ENCODE measurements at regions not wholly inside any gene's neighbourhood (a gene's known extent, or its start where the extent isn't known, plus 50 kb on each side); places are given as distances from the start of the nearest gene placed in this dataset.
"Not testable (repeated sequence)": the region's sequence is repeated elsewhere in the genome, so short reads cannot be mapped to it uniquely, and the experiment has no call there.

DNA sequence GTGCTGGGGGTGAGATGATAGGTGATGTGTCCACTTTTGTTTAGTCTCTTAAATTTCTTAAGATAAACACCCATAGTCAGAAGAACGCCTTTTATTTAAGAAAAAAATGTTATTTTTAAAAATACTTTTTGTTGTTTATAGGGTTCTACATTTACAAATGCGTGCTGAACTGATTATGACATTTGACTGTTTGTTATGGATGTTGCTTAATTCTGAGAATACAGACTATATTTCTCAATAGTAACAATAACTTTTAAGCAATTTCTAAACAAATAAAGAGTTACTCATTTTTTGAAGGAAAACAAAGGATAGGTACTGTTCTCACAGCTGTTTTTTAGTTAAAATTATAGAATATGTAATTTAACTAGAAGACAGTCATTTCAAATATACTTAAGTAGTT lies 249.9 kb upstream of the GBE1 start:
- Mint-ChIP-seq H3K9me3 (peaks cover 8% of the 10 kb centered on the region), H3K27ac (no peak overlapping the region), H3K4me1 (no peaks in the 10 kb centered on the region)

GRCh38 chr3:82005266-82005665 lies 243.8 kb upstream of the GBE1 start:
- DNase-seq = no peak
- Mint-ChIP-seq H3K4me1 (no peaks in the 10 kb centered on the region), H3K27me3 (no peaks in the 10 kb centered on the region), H3K36me3 (ENCODE audit: low read depth) (no peaks in the 10 kb centered on the region), H3K27ac (no peak overlapping the region), H3K9me3 (peaks cover 8% of the 10 kb centered on the region), H3K4me3 (no peak overlapping the region)
- ATAC-seq = no peak

More for the DNA sequence above, 249.9 kb upstream of the GBE1 start:
- DNase-seq (no peak), ATAC-seq (no peak)
- Mint-ChIP-seq H3K4me3 (no peak overlapping the region), H3K36me3 (ENCODE audit: low read depth) (no peaks in the 10 kb centered on the region), H3K27me3 (no peaks in the 10 kb centered on the region)

GRCh38 chr3:82004266-82004665 lies 242.8 kb upstream of the GBE1 start:
- no peak for ATAC-seq
- Mint-ChIP-seq H3K27me3 (no peaks in the 10 kb centered on the region), H3K4me1 (no peaks in the 10 kb centered on the region), H3K9me3 (peaks cover 8% of the 10 kb centered on the region), H3K4me3 (no peak overlapping the region), H3K27ac (no peak overlapping the region), H3K36me3 (ENCODE audit: low read depth) (no peaks in the 10 kb centered on the region)
- DNase-seq = no peak

- Mint-ChIP-seq H3K4me1 (no peaks in the 10 kb centered on the region), H3K36me3 (ENCODE audit: low read depth) (no peaks in the 10 kb centered on the region), H3K27ac (no peak overlapping the region), H3K27me3 (no peaks in the 10 kb centered on the region), H3K4me3 (no peak overlapping the region), H3K9me3 (peaks cover 8% of the 10 kb centered on the region)
- DNase-seq = no peak
- ATAC-seq = no peak
Measured at GRCh38 chr3:82002986-82003642, 241.7 kb upstream of the GBE1 start.

GRCh38 chr3:82002491-82002890 lies 241.0 kb upstream of the GBE1 start:
- Mint-ChIP-seq H3K27me3 (no peaks in the 10 kb centered on the region), H3K4me3 (no peak overlapping the region), H3K9me3 (peaks cover 5% of the 10 kb centered on the region), H3K4me1 (no peaks in the 10 kb centered on the region), H3K36me3 (ENCODE audit: low read depth) (no peaks in the 10 kb centered on the region), H3K27ac (no peak overlapping the region)
- ATAC-seq = no peak
- no peak for DNase-seq

GRCh38 chr3:82001276-82001923 lies 240.0 kb upstream of the GBE1 start:
- Mint-ChIP-seq H3K27me3 (no peaks in the 10 kb centered on the region), H3K36me3 (ENCODE audit: low read depth) (no peaks in the 10 kb centered on the region), H3K4me3 (no peak overlapping the region), H3K9me3 (no peaks in the 10 kb centered on the region), H3K27ac (no peak overlapping the region), H3K4me1 (no peaks in the 10 kb centered on the region)
- ATAC-seq (no peak), DNase-seq (no peak)

DNA sequence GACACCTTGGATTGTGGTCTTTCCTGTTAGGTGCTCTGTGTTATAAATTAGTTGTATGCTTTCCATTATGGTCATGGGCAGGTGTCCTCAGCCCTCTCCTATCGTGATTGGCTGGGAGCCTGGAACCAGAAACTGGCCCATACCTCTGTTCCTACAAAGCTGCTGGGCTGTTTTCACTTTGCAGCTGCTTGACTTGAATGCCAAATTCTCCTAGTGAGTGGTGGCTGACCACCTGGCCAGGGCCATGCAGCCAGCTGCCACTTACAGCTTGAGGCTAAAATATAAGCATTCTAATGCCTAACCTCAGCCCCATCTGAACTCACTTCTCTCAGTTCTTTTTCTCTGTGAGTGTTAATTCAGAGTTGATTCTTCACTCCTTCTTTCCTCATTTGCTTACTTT lies 239.3 kb upstream of the GBE1 start:
- no peaks in the 10 kb centered on the region for H3K27me3 Mint-ChIP-seq
- no peak overlapping the region for H3K4me3 Mint-ChIP-seq
- H3K9me3 Mint-ChIP-seq = no peaks in the 10 kb centered on the region
- H3K4me1 Mint-ChIP-seq = no peaks in the 10 kb centered on the region
- no peaks in the 10 kb centered on the region for H3K36me3 Mint-ChIP-seq (ENCODE audit: low read depth)
- DNase-seq (no peak), ATAC-seq (no peak)
- H3K27ac Mint-ChIP-seq = no peak overlapping the region

DNA sequence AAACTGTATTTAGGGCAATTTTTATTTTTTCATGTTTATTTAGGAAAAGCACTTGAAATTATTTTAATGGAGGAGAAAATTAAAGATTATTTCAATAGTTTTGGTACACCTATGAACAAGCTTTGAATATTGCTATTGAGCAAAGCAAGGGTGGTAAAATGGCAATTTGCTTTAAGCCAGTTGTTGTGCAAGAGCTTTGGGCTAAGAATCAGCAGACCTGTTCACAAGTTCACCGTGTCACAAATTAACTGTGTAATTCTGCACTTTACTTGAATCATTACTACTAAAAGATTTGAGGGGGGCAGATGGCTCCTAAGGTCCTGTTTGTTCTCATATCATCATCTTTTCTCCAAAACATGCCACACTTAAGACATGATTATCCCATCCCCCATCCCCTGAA lies 238.9 kb upstream of the GBE1 start:
- Mint-ChIP-seq H3K9me3 (no peaks in the 10 kb centered on the region), H3K27ac (no peak overlapping the region), H3K36me3 (ENCODE audit: low read depth) (no peaks in the 10 kb centered on the region), H3K4me3 (no peak overlapping the region), H3K27me3 (no peaks in the 10 kb centered on the region), H3K4me1 (no peaks in the 10 kb centered on the region)
- no peak for DNase-seq
- ATAC-seq = no peak

DNA sequence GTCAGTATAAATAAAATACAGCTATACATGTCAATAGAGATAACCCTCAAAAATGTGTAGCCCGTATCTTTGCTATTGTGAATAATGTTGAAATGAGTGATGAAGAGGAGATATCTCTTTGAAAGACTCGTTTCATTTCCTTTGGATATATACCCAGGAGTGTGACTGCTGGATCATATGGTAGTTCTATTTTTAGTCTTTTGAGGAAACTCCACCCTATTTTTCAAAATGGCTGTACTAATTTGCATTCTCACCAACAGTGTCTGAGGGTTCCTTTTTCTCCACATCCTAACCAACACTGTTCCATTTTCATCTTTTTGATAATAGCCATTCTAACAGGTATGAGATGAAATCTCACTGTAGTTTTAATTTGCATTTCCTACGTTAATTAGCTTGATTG lies 237.5 kb upstream of the GBE1 start:
- DNase-seq (no peak), ATAC-seq (no peak)
- Mint-ChIP-seq H3K4me3 (no peak overlapping the region), H3K4me1 (no peaks in the 10 kb centered on the region), H3K27ac (no peak overlapping the region), H3K36me3 (ENCODE audit: low read depth) (no peaks in the 10 kb centered on the region), H3K9me3 (no peaks in the 10 kb centered on the region), H3K27me3 (no peaks in the 10 kb centered on the region)

GRCh38 chr3:81998139-81998755 lies 236.8 kb upstream of the GBE1 start:
- no peak for ATAC-seq
- Mint-ChIP-seq H3K27me3 (no peaks in the 10 kb centered on the region), H3K27ac (no peak overlapping the region), H3K4me3 (no peak overlapping the region), H3K9me3 (no peaks in the 10 kb centered on the region), H3K4me1 (no peaks in the 10 kb centered on the region), H3K36me3 (ENCODE audit: low read depth) (no peaks in the 10 kb centered on the region)
- no peak for DNase-seq

GRCh38 chr3:81997390-81997789 lies 235.9 kb upstream of the GBE1 start:
- H3K36me3 Mint-ChIP-seq (ENCODE audit: low read depth) = no peaks in the 10 kb centered on the region
- H3K4me3 Mint-ChIP-seq = no peak overlapping the region
- no peaks in the 10 kb centered on the region for H3K27me3 Mint-ChIP-seq
- DNase-seq = no peak
- no peak overlapping the region for H3K27ac Mint-ChIP-seq
- no peaks in the 10 kb centered on the region for H3K9me3 Mint-ChIP-seq
- ATAC-seq = no peak
- no peaks in the 10 kb centered on the region for H3K4me1 Mint-ChIP-seq

DNA sequence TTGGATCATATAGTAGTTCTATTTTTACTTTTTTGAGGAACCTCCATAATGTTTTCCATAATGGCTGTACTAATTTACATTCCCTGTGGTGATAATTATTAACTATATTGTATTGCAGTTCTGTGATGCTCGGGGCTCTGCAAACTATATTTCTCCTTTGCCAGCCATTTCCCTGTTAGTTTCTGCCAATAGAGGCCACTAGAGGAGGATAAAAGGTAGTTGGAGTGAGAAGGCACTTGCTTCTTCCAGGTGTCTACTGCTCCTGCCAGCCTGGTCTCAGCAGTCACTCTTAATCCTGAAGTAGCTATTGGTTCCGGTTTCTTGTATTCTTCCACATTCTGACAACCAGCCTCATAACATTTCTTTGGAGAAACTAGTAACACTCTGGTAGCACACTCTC lies 233.9 kb upstream of the GBE1 start:
- Mint-ChIP-seq H3K27me3 (no peaks in the 10 kb centered on the region), H3K9me3 (no peaks in the 10 kb centered on the region), H3K4me1 (no peaks in the 10 kb centered on the region), H3K36me3 (ENCODE audit: low read depth) (no peaks in the 10 kb centered on the region), H3K4me3 (no peak overlapping the region), H3K27ac (no peak overlapping the region)
- no peak for DNase-seq
- ATAC-seq = no peak

GRCh38 chr3:81989758-81990157 lies 228.3 kb upstream of the GBE1 start:
- Mint-ChIP-seq H3K4me3 (no peak overlapping the region), H3K27me3 (no peaks in the 10 kb centered on the region), H3K36me3 (ENCODE audit: low read depth) (no peaks in the 10 kb centered on the region), H3K9me3 (no peaks in the 10 kb centered on the region), H3K4me1 (no peaks in the 10 kb centered on the region), H3K27ac (no peak overlapping the region)
- DNase-seq = no peak
- no peak for ATAC-seq

DNA sequence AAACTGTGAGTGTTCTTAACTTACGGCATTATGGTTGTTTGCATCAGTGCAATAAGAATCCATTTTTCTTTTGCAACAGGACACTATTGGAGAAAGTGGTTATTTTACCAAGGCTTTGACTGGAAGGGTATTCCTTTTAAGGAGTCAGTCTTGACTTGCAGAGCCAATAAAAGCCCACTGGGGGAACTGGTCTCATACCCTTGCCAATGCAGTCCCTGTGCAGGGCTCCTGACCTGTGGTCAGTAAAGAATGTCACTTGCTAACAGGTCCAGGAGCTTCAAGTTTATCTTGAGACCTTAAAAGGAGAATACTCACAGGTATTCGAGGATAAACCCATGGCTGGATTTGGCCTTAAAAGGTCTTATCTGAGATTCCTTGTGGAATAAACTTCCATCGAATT lies 227.8 kb upstream of the GBE1 start:
- DNase-seq = no peak
- Mint-ChIP-seq H3K27ac (no peak overlapping the region), H3K36me3 (ENCODE audit: low read depth) (no peaks in the 10 kb centered on the region), H3K4me3 (no peak overlapping the region), H3K4me1 (no peaks in the 10 kb centered on the region), H3K27me3 (no peaks in the 10 kb centered on the region), H3K9me3 (peaks cover 1% of the 10 kb centered on the region)
- no peak for ATAC-seq

GRCh38 chr3:81987412-81987811 lies 226.0 kb upstream of the GBE1 start:
- H3K27me3 Mint-ChIP-seq; DNase-seq; H3K4me1 Mint-ChIP-seq; H3K4me3 Mint-ChIP-seq; H3K9me3 Mint-ChIP-seq; ATAC-seq; H3K36me3 Mint-ChIP-seq (ENCODE audit: low read depth); H3K27ac Mint-ChIP-seq: not testable (repeated sequence)
